HCT116 (cell line): ENCODE measurements at regions not wholly inside any gene's neighbourhood (a gene's known extent, or its start where the extent isn't known, plus 50 kb on each side); places are given as distances from the start of the nearest gene placed in this dataset.

ENCODE experiments used
- ATAC-seq: fragments of 200-7000 bp; cut with Tn5 transposase; 2 replicates; pipeline ENCODE4 v1.9.1; 2020; ENCODE audit warnings: mild to moderate bottlenecking, moderate library complexity
- BruUV-seq: library from RNA; stranded (reverse); fragments of 400-500 nt; replicated peaks from 2 replicates; lab custom pipeline; 2021; lab: Mats Ljungman, UMichigan
- CTCF ChIA-PET: fragments of 300-600 bp; sonication (Branson Sonifier 250); formaldehyde crosslinking; loops from one replicate; lab custom pipeline; 2021; ENCODE audit warnings: antibody characterized with exemption; lab: Charles Lee
- POLR2A ChIA-PET: fragments of 300-600, 350-600 bp; sonication (Branson Sonifier 250); formaldehyde crosslinking; loops from one replicate; lab custom pipeline; 2021; ENCODE audit warnings: antibody characterized with exemption; lab: Charles Lee
- RAD21 ChIA-PET, 2 experiments: fragments of 300-600 bp; sonication (Branson Sonifier 250); formaldehyde crosslinking; loops; one replicate each; lab custom pipeline; 2023; ENCODE audit warnings: low total read pairs in 2 of 2; ENCODE audit not compliant: uncharacterized antibody in 2 of 2, unreplicated experiment in 2 of 2, low non-redundant PET in 1 of 2; lab: Charles Lee
- DNase-seq: peaks from one replicate; pipeline ENCODE4 v3.0.0-alpha.2; 2010; ENCODE audit warnings: low read depth, low spot score
- H2AFZ ChIP-seq: fragments of 200-600 bp; shearing (Covaris generic), sonication (generic); 2 replicates; pipeline ENCODE4 v1.6.1; 2017; ENCODE audit warnings: low read depth, mixed run types, mixed read lengths, antibody characterized with exemption, low read length; ENCODE audit not compliant: poor library complexity, severe bottlenecking
- H3K27ac ChIP-seq: 2 replicates; pipeline ENCODE4 v1.5.1; 2012; ENCODE audit warnings: low read depth, low read length
- H3K27me3 ChIP-seq: fragments of 200-600 bp; sonication (generic); 2 replicates; pipeline ENCODE4 v1.6.1; 2016; ENCODE audit warnings: mixed run types, low read length, mixed read lengths; ENCODE audit not compliant: insufficient read depth
- H3K36me3 ChIP-seq, 2 experiments: fragments of 200-500 bp in 1 of 2; fragments of 200-600 bp in 1 of 2; sonication (Bioruptor generic) in 1 of 2; sonication (generic) in 1 of 2; 2 replicates each; pipeline versions ENCODE4 v1.5.1 to v1.6.1; 2014 to 2016; ENCODE audit warnings: low read length in 2 of 2, inconsistent platforms in 1 of 2, mixed read lengths in 1 of 2, mixed run types in 1 of 2; ENCODE audit not compliant: insufficient read depth in 2 of 2, control insufficient read depth in 1 of 2
- H3K4me1 ChIP-seq, 2 experiments: fragments of 200-600 bp in 1 of 2; sonication (generic) in 1 of 2; 2 replicates each; pipeline versions ENCODE4 v1.5.1 to v1.6.1; 2012 to 2017; ENCODE audit warnings: low read length in 2 of 2, inconsistent platforms in 1 of 2, mild to moderate bottlenecking in 1 of 2, mixed read lengths in 1 of 2, mixed run types in 1 of 2, moderate library complexity in 1 of 2; ENCODE audit not compliant: insufficient read depth in 2 of 2, control insufficient read depth in 1 of 2
- H3K4me2 ChIP-seq: fragments of 200-600 bp; sonication (generic); 2 replicates; pipeline ENCODE4 v1.6.1; 2017; ENCODE audit warnings: mixed run types, low read length, mixed read lengths
- H3K4me3 ChIP-seq, 2 experiments: fragments of 200-600 bp in 1 of 2; sonication (generic) in 1 of 2; replicated peaks in 1 of 2; 2 replicates each; pipeline ENCODE4 v1.5.1; 2011 to 2016; ENCODE audit warnings: low read length in 2 of 2, control low read depth in 1 of 2, low read depth in 1 of 2, mild to moderate bottlenecking in 1 of 2, mixed read lengths in 1 of 2, mixed run types in 1 of 2
- H3K79me2 ChIP-seq: fragments of 200-600 bp; sonication (generic); 2 replicates; pipeline ENCODE4 v1.6.1; 2017; ENCODE audit warnings: mild to moderate bottlenecking, mixed run types, low read length, moderate library complexity, mixed read lengths; ENCODE audit not compliant: insufficient read depth
- H3K9ac ChIP-seq: fragments of 200-600 bp; sonication (generic); 2 replicates; pipeline ENCODE4 v1.6.1; 2016; ENCODE audit warnings: low read length, mixed read lengths
- H3K9me2 ChIP-seq: fragments of 200-600 bp; sonication (generic), shearing (Covaris generic); 2 replicates; pipeline ENCODE4 v1.6.1; 2017; ENCODE audit warnings: mixed run types, mild to moderate bottlenecking, moderate library complexity; ENCODE audit not compliant: insufficient read depth
- H3K9me3 ChIP-seq, 2 experiments: fragments of 200-500 bp in 1 of 2; fragments of 200-600 bp in 1 of 2; sonication (Bioruptor generic) in 1 of 2; sonication (generic) in 1 of 2; 2 replicates each; pipeline ENCODE4 v1.6.1; 2014 to 2017; ENCODE audit warnings: low read length in 2 of 2, mixed read lengths in 2 of 2, inconsistent platforms in 1 of 2, low read depth in 1 of 2, mild to moderate bottlenecking in 1 of 2, mixed run types in 1 of 2, moderate library complexity in 1 of 2; ENCODE audit not compliant: control insufficient read depth in 1 of 2, insufficient read depth in 1 of 2
- H4K20me1 ChIP-seq: fragments of 200-600 bp; sonication (generic), shearing (Covaris generic); 2 replicates; pipeline ENCODE4 v1.6.1; 2017; ENCODE audit warnings: mixed run types, mild to moderate bottlenecking, moderate library complexity; ENCODE audit not compliant: insufficient read depth
- CBX3 ChIP-seq: IDR thresholded peaks from 2 replicates; pipeline ENCODE4 v1.6.1; 2012; ENCODE audit warnings: low read depth
- CTCF ChIP-seq, 3 experiments: fragments of 200-600 bp in 1 of 3; sonication (generic) in 1 of 3; IDR thresholded peaks in 2 of 3; conservative IDR thresholded peaks in 1 of 3; 2 replicates each; pipeline ENCODE4 v1.5.1; 2012 to 2017; ENCODE audit warnings: low read depth in 2 of 3, low read length in 2 of 3, antibody characterized with exemption in 1 of 3, borderline replicate concordance in 1 of 3, control low read depth in 1 of 3, mild to moderate bottlenecking in 1 of 3, mixed read lengths in 1 of 3, mixed run types in 1 of 3, moderate library complexity in 1 of 3; ENCODE audit not compliant: insufficient read depth in 1 of 3
- ELF1 ChIP-seq: IDR thresholded peaks from 2 replicates; pipeline ENCODE4 v1.6.1; 2012; ENCODE audit warnings: low read depth, borderline replicate concordance
- EZH2 ChIP-seq: fragments of 200-600 bp; sonication (generic); IDR thresholded peaks from 2 replicates; pipeline ENCODE4 v1.6.1; 2017; ENCODE audit warnings: antibody characterized with exemption, mixed run types
- EZH2phosphoT487 ChIP-seq: fragments of 200-600 bp; IDR thresholded peaks from 2 replicates; pipeline ENCODE4 v1.6.1; 2018; ENCODE audit warnings: antibody characterized with exemption, borderline replicate concordance
- FOSL1 ChIP-seq: IDR thresholded peaks from 2 replicates; pipeline ENCODE4 v1.6.1; 2012; ENCODE audit warnings: low read depth
- JUND ChIP-seq: IDR thresholded peaks from 2 replicates; pipeline ENCODE4 v1.6.1; 2012
- POLR2AphosphoS5 ChIP-seq: IDR thresholded peaks from 2 replicates; pipeline ENCODE4 v1.6.1; 2011; ENCODE audit warnings: mild to moderate bottlenecking, low read depth, low read length, moderate library complexity
- RAD21 ChIP-seq: IDR thresholded peaks from 2 replicates; pipeline ENCODE4 v1.6.1; 2012; ENCODE audit warnings: low read depth, mild to moderate bottlenecking
- SP1 ChIP-seq: IDR thresholded peaks from 2 replicates; pipeline ENCODE4 v1.6.1; 2012; ENCODE audit warnings: low read depth
- SRF ChIP-seq: IDR thresholded peaks from 2 replicates; pipeline ENCODE4 v1.6.1; 2012; ENCODE audit warnings: low read depth
- intact Hi-C: fragments of 100-400 bp; cut with micrococcal nuclease; formaldehyde crosslinking; loops from 2 replicates; pipeline ENCODE4 v1.10.0; 2022
- TF ChIP-seq, protein P1 (sequence below): IDR thresholded peaks from 2 replicates; pipeline ENCODE4 v1.6.1; 2012; ENCODE audit warnings: low read depth
- TF ChIP-seq, protein P2 (sequence below): IDR thresholded peaks from 2 replicates; pipeline ENCODE4 v1.6.1; 2012

DNA sequence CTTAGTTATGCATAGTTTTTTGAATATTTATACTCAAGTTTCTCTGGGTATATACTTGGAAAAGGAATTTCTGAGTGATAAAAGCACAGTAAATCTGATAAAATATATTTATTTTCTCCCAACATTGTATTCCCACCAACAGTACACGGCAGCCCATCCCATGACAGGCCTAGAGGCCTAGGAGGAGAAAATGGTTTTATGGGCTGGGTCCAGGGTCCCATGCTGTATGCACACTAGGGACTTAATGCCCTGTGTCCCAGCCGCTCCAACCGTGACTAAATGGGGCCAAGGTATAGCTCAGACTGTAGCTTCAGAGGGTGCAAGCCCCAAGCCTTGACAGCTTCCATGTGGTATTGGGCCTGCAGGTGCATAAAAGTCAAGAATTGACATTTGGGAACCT, 1007.7 kb downstream of the DSC3 start:
- Histone ChIP-seq H3K36me3 (no peaks in the 10 kb centered on the region), H4K20me1 (no peaks in the 10 kb centered on the region), H3K9me2 (no peaks in the 10 kb centered on the region), H3K4me3 (no peak overlapping the region), H3K9me3 (peaks cover 7 to 8% of the 10 kb centered on the region in 2 experiments; a peak in 2 of 4 replicates), H3K4me2 (no peak overlapping the region), H2AFZ (no peak overlapping the region), H3K9ac (no peak overlapping the region), H3K4me1 (no peaks in the 10 kb centered on the region), H3K27me3 (no peaks in the 10 kb centered on the region), H3K27ac (no peak overlapping the region), H3K79me2 (no peaks in the 10 kb centered on the region)
- ChIA-PET POLR2A (no interaction called here), RAD21 (no interaction called here), CTCF (no interaction called here)
- intact Hi-C loops, result no loop called here
- no TSS peak for BruUV-seq
- DNase-seq (no peak), ATAC-seq (no peak)
- TF ChIP-seq RAD21 (no peak), ELF1 (no peak), JUND (no peak), EZH2 (no peak), POLR2AphosphoS5 (no peak), SP1 (no peak), EZH2phosphoT487 (no peak), CTCF (IDR thresholded peaks at IDR 0.05 in 2 of 3, conservative IDR thresholded peaks at IDR 0.05 in 1 of 3; ENCODE audit: borderline replicate concordance in 1 of 3, insufficient read depth in 1 of 3, low read depth in 2 of 3, low read length in 2 of 3) (no peak), FOSL1 (no peak), CBX3 (no peak), SRF (no peak)
- TF ChIP-seq, protein P1, sequence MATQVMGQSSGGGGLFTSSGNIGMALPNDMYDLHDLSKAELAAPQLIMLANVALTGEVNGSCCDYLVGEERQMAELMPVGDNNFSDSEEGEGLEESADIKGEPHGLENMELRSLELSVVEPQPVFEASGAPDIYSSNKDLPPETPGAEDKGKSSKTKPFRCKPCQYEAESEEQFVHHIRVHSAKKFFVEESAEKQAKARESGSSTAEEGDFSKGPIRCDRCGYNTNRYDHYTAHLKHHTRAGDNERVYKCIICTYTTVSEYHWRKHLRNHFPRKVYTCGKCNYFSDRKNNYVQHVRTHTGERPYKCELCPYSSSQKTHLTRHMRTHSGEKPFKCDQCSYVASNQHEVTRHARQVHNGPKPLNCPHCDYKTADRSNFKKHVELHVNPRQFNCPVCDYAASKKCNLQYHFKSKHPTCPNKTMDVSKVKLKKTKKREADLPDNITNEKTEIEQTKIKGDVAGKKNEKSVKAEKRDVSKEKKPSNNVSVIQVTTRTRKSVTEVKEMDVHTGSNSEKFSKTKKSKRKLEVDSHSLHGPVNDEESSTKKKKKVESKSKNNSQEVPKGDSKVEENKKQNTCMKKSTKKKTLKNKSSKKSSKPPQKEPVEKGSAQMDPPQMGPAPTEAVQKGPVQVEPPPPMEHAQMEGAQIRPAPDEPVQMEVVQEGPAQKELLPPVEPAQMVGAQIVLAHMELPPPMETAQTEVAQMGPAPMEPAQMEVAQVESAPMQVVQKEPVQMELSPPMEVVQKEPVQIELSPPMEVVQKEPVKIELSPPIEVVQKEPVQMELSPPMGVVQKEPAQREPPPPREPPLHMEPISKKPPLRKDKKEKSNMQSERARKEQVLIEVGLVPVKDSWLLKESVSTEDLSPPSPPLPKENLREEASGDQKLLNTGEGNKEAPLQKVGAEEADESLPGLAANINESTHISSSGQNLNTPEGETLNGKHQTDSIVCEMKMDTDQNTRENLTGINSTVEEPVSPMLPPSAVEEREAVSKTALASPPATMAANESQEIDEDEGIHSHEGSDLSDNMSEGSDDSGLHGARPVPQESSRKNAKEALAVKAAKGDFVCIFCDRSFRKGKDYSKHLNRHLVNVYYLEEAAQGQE, result no peak
- TF ChIP-seq, protein P2, sequence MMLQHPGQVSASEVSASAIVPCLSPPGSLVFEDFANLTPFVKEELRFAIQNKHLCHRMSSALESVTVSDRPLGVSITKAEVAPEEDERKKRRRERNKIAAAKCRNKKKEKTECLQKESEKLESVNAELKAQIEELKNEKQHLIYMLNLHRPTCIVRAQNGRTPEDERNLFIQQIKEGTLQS, result no peak
